Vagina (tissue), 2 donors: ENCODE measurements at regions not wholly inside any gene's neighbourhood (a gene's known extent, or its start where the extent isn't known, plus 50 kb on each side); places are given as distances from the start of the nearest gene placed in this dataset.

ENCODE experiments used
- POLR2AphosphoS5 ChIP-seq, 2 donors: sonication (generic); formaldehyde crosslinking; IDR thresholded peaks; one replicate each; pipeline ENCODE4 v1.9.0; 2017; ENCODE audit warnings: antibody characterized with exemption in 2 of 2, mild to moderate bottlenecking in 2 of 2, low read depth in 1 of 2; ENCODE audit not compliant: insufficient read depth in 1 of 2
- TF ChIP-seq, protein P1 (sequence below), 3 experiments: fragments of 450-650 bp in 2 of 3; fragments of 200-600 bp in 1 of 3; sonication (generic) in 1 of 3; IDR thresholded peaks; one replicate each; pipeline ENCODE4 v1.5.1; 2017 to 2019; ENCODE audit warnings: antibody characterized with exemption in 3 of 3, mild to moderate bottlenecking in 2 of 3, moderate library complexity in 2 of 3

GRCh38 chr4:108227923-108228322 lies 59.2 kb upstream of the LEF1 start:
- TF ChIP-seq, protein P1, sequence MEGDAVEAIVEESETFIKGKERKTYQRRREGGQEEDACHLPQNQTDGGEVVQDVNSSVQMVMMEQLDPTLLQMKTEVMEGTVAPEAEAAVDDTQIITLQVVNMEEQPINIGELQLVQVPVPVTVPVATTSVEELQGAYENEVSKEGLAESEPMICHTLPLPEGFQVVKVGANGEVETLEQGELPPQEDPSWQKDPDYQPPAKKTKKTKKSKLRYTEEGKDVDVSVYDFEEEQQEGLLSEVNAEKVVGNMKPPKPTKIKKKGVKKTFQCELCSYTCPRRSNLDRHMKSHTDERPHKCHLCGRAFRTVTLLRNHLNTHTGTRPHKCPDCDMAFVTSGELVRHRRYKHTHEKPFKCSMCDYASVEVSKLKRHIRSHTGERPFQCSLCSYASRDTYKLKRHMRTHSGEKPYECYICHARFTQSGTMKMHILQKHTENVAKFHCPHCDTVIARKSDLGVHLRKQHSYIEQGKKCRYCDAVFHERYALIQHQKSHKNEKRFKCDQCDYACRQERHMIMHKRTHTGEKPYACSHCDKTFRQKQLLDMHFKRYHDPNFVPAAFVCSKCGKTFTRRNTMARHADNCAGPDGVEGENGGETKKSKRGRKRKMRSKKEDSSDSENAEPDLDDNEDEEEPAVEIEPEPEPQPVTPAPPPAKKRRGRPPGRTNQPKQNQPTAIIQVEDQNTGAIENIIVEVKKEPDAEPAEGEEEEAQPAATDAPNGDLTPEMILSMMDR (IDR thresholded peaks at IDR 0.05), result no peak
- no peak for TF ChIP-seq POLR2AphosphoS5 (IDR thresholded peaks at IDR 0.05; ENCODE audit: insufficient read depth in 1 of 2, low read depth in 1 of 2)
